MCF 10A (cell line): ENCODE measurements at regions not wholly inside any gene's neighbourhood (a gene's known extent, or its start where the extent isn't known, plus 50 kb on each side); places are given as distances from the start of the nearest gene placed in this dataset.

Experiments
- BruUV-seq: library from RNA; stranded (reverse); fragments of 400-500 nt; replicated peaks from 2 replicates; lab custom pipeline; 2021; lab: Mats Ljungman, UMichigan
- CTCF ChIA-PET: fragments of 300-600 bp; sonication (Branson Sonifier 250); formaldehyde crosslinking; extraction: SDS; loops from one replicate; lab custom pipeline; 2021; ENCODE audit warnings: antibody characterized with exemption, inconsistent platforms; lab: Yijun Ruan, JAX
- POLR2A ChIA-PET: fragments of 300-600, 350-650 bp; sonication (Branson Sonifier 250); formaldehyde crosslinking; extraction: SDS; loops from one replicate; lab custom pipeline; 2020; ENCODE audit warnings: antibody characterized with exemption, inconsistent platforms; lab: Yijun Ruan, JAX
- DNase-seq: peaks from one replicate; pipeline ENCODE4 v3.0.0-alpha.2; 2018; ENCODE audit not compliant: unreplicated experiment
- H3K27ac Mint-ChIP-seq: one replicate; pipeline ENCODE4 v1.8.0; 2022; ENCODE audit warnings: mild to moderate bottlenecking, low read depth, mixed read lengths; ENCODE audit not compliant: unreplicated experiment
- H3K27me3 Mint-ChIP-seq: one replicate; pipeline ENCODE4 v1.8.0; 2022; ENCODE audit warnings: mixed read lengths; ENCODE audit not compliant: insufficient read depth, unreplicated experiment
- H3K36me3 Mint-ChIP-seq: one replicate; pipeline ENCODE4 v1.8.0; 2022; ENCODE audit warnings: mild to moderate bottlenecking, moderate library complexity, mixed read lengths; ENCODE audit not compliant: insufficient read depth, unreplicated experiment
- H3K4me1 Mint-ChIP-seq: one replicate; pipeline ENCODE4 v1.8.0; 2022; ENCODE audit warnings: mixed read lengths; ENCODE audit not compliant: insufficient read depth, unreplicated experiment
- H3K4me3 Mint-ChIP-seq: one replicate; pipeline ENCODE4 v1.8.0; 2022; ENCODE audit warnings: mild to moderate bottlenecking, moderate library complexity, mixed read lengths; ENCODE audit not compliant: unreplicated experiment
- H3K9me3 Mint-ChIP-seq: one replicate; pipeline ENCODE4 v1.8.0; 2022; ENCODE audit warnings: mixed read lengths; ENCODE audit not compliant: unreplicated experiment
- CTCF ChIP-seq: fragments of 200-600 bp; IDR thresholded peaks from one replicate; pipeline ENCODE4 v1.8.0; 2022; ENCODE audit warnings: antibody characterized with exemption, mild to moderate bottlenecking; ENCODE audit not compliant: unreplicated experiment
- intact Hi-C: fragments of 100-400 bp; cut with micrococcal nuclease; formaldehyde crosslinking; loops from 2 replicates; pipeline ENCODE4 v1.14.1; 2022

- ChIA-PET POLR2A (no interaction called here), CTCF (no interaction called here)
- Mint-ChIP-seq H3K9me3 (peaks cover 11% of the 10 kb centered on the region), H3K27me3 (no peaks in the 10 kb centered on the region), H3K27ac (no peak overlapping the region), H3K36me3 (no peaks in the 10 kb centered on the region), H3K4me1 (no peaks in the 10 kb centered on the region), H3K4me3 (no peak overlapping the region)
- intact Hi-C loops, result no loop called here
- TF ChIP-seq CTCF, result no peak
- no peak for DNase-seq
- no TSS peak for BruUV-seq
Measured at GRCh38 chr3:165619069-165619468, 218.2 kb downstream of the BCHE start.

GRCh38 chr3:165617134-165617533, 220.1 kb downstream of the BCHE start:
- Mint-ChIP-seq H3K27me3 (no peaks in the 10 kb centered on the region), H3K9me3 (peaks cover 11% of the 10 kb centered on the region), H3K36me3 (no peaks in the 10 kb centered on the region), H3K4me3 (no peak overlapping the region), H3K4me1 (no peaks in the 10 kb centered on the region), H3K27ac (no peak overlapping the region)
- TF ChIP-seq CTCF, result no peak
- POLR2A ChIA-PET, result no interaction called here
- CTCF ChIA-PET, result no interaction called here
- no peak for DNase-seq
- no TSS peak for BruUV-seq
- intact Hi-C loops, result no loop called here

DNA sequence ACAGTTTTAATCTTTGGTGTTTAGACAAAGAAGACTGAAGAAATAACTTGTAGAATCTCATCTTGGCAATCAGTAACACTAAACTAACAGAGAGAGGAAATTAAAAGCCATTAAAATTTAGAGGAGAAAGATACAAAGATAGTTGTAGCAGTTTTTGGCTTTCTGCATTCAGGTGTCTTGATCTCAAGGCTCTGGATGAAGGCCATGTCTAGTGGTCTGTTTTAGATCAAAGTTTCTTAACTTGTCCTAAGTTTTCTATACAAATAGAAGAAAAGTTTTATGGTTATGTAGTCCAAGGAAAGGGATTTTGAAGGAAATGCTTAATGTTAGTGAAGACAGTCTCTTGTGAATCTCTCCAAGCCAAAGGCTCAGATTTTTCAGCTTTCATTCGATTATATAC, 222.9 kb downstream of the BCHE start:
- Mint-ChIP-seq H3K36me3 (no peaks in the 10 kb centered on the region), H3K27me3 (no peaks in the 10 kb centered on the region), H3K4me1 (no peaks in the 10 kb centered on the region), H3K4me3 (no peak overlapping the region), H3K27ac (no peak overlapping the region), H3K9me3 (peaks cover 11% of the 10 kb centered on the region)
- BruUV-seq, result no TSS peak
- no peak for TF ChIP-seq CTCF
- ChIA-PET POLR2A (no interaction called here), CTCF (no interaction called here)
- no peak for DNase-seq
- intact Hi-C loops, result no loop called here

DNA sequence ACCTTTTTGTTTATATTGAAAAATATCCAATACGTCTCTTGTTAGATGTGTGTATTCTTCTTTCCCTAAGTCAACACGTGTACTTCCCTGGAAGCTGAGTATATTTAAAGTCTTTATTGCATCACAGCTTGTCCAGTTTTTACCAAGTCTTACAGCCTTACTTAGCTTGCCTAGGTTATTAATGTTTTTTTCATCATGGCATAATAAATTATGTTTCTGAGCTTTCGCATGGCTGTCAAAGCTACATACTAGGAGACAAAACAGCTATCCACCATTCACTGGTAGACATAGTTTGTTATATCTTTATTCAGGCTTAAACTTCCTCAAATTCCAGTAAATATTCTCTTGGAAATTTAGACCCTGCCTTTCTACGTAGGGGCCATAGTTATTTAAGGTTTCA, 224.2 kb downstream of the BCHE start:
- no peak for TF ChIP-seq CTCF
- CTCF ChIA-PET, result no interaction called here
- BruUV-seq, result no TSS peak
- Mint-ChIP-seq H3K27ac (no peak overlapping the region), H3K4me3 (no peak overlapping the region), H3K27me3 (no peaks in the 10 kb centered on the region), H3K9me3 (peaks cover under 1% of the 10 kb centered on the region), H3K36me3 (no peaks in the 10 kb centered on the region), H3K4me1 (no peaks in the 10 kb centered on the region)
- DNase-seq, result no peak
- intact Hi-C loops, result no loop called here
- POLR2A ChIA-PET, result interaction anchor here (0.5 kb wide), 1 partner anchor 217 kb away, joined by 4 read pairs; no protein-coding TSS in a partner anchor
